M059J (cell line): ENCODE measurements at regions not wholly inside any gene's neighbourhood (a gene's known extent, or its start where the extent isn't known, plus 50 kb on each side); places are given as distances from the start of the nearest gene placed in this dataset.
"Not testable (repeated sequence)": the region's sequence is repeated elsewhere in the genome, so short reads cannot be mapped to it uniquely, and the experiment has no call there.

Experiments used
- DNase-seq: peaks from one replicate; pipeline ENCODE4 v3.0.0-alpha.2; 2012; ENCODE audit warnings: low read depth

DNA sequence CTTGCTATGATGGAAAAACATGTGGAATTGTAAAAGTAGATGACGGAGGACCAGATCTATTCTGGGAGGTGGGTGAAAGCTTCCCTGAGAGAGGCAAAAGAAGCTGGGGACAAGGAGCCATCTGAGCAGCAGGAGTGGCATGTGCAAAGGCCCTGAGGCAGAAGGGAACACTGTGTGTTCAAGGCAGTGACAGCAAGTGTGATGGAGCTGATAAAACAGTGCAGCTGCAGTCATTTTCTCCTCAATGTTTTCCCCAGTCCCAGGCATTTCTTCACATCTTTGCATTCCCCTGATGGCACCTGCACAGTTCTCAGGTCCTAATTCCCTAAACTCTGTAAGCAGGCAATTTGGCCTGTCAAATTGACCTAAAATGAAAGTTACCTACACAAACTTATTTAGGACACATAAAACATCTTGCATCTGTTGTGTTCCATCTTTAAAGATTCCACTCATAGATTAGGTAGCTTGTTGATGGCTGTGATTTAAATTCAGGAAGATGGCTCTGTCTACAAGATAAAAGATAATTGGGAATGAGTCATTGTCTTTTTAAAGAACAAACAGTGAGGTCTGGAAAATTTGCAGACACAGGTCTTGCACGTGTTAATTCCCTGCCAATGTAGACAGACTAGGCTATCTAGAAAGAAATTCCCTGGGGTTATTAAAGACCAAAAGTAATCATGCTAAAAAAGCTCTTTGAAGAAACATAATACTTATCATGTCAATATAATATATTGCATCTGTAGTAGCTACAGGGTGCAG is 289.6 kb upstream of the SGCD start:
- DNase-seq: no peak

DNA sequence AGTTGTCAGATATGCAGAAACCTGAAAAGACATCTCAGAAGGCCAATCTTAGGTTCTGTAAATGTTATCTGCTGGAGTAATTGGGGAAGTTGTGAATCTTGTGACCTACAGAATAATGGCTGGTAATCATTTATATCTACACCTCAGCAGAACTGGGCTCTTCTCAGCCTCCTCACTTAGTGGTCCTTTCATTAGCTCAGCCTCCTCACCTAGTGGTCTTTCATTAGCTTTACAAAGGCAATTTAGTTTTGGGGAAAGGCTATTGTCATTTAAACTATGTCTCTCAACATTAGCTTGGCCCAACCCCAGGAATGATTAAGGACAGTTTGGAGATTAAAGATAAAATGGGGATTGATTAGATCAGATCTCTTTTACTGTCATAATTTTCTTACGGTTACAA is 284.2 kb upstream of the SGCD start:
- no peak for DNase-seq

DNA sequence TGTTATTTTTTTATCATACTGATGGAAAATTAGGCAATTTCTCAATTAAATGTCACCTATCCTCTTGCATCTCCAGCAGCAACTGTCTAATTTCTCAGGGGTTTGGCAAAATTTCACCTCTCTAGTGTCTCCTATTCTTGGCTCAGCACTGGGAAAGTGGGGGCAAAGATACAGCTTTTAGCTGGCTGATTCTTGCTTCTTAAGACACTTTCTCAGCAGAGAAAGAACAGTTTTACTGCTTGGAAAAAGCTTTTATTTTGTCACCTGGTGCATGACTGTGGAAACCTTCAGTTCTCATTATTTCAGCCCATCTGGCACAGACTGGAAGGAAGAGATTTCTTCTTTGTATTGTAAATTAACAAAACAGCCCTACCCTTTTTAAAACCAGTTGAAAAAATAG is 283.6 kb upstream of the SGCD start:
- DNase-seq: no peak

- DNase-seq: no peak
Measured at GRCh38 chr5:156051972-156052371, 275.0 kb upstream of the SGCD start.

DNA sequence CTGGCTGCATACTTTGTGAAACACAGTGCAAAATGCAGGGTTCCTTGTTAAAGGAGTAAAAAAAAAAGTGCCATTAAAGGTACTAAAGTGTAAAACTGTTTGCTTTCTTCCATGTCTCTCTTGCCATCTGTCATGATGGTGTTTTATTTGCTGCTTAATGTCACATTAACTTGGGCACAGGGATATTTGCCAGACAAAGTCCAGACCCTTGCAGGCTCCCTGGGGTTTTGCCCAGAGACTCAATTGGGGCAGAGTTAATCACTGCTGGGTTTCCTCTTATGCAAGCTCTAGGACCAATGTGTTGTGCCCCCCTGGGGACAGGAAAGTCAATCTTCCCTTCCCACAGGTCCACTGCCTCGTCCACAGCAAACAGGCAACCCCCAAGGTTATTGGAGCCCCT is 274.3 kb upstream of the SGCD start:
- no peak for DNase-seq

DNA sequence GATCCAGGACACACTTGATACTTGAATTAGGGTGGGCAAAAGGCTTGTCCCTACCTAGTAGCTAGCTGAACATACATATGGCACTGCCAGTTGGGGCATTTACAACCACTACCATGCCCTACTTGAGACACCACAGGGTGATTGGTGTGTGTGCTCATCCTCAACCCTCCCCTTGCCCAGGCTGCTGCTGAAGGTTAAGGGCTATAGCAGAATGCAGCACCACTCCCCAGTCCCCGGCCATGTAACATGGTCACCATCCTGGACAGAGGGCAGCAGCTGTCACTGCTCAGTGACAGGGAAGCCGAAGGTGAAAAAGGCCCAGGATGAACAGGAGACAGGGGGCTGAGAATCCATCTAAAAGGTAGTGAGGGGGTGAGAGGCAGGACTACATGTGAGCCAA is 273.9 kb upstream of the SGCD start:
- DNase-seq: no peak

DNA sequence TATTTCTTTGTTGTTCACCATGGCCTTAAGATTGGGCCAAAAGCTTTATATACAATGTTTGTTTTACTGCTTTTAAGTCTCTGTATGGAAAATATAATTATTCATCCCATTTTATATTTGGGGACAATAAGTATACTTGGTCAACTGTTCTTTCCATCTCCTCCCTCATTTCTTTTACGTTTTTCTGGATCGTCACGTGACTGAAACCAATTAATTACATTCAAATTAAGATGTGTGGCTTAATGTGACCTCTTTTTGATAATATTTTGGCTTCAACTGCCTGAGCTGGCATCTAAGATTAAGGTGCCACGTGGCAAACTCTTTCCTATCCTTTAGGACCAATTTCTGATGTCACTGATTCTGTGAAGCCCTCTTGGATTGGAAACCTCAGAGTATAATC is 250.1 kb upstream of the SGCD start:
- DNase-seq: no peak

GRCh38 chr5:156087577-156088110 is 239.3 kb upstream of the SGCD start:
- no peak for DNase-seq

DNA sequence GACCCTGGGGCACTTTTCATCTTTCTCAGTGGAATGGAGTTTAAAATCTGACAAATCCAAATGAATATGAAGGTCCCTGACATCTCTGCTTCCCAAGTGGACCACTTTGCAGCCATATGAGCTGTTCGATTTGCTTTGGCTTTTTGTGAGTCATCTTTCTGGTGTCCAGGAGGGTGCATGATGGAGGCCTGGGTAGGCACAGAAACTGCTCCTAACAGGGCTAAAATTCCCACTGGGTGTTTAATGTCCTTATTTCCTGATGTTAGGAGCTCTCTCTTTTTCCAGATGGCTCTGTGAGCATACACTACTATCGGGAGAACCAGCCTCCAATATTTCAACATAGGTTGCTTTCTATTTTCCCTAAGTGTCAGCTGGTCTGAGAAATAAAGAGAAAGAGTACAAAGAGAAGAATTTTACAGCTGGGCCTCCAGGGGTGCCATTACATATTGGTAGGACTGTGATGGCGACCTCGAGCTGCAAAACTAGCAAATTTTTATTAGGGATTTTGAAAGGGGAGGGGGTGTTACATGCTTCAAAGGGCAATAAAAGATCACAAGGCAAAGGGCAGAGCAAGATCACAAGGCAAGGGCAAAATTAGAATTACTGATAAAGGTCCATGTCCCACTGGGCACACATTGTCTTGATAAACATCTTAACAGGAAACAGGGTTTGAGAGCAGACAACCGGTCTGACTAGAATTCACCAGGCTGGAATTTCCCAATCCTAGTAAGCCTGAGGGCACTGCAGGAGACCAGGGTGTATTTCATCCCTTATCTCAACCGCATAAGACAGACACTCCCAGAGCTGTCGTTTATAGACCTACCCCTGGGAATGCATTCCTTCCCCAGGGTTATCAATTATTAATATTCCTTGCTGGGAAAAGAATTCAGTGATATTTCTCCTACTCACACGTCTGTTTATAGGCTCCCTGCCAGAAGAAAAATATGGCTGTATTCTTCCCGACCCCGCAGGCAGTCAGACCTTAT is 236.7 kb upstream of the SGCD start:
- not testable (repeated sequence) for DNase-seq

DNA sequence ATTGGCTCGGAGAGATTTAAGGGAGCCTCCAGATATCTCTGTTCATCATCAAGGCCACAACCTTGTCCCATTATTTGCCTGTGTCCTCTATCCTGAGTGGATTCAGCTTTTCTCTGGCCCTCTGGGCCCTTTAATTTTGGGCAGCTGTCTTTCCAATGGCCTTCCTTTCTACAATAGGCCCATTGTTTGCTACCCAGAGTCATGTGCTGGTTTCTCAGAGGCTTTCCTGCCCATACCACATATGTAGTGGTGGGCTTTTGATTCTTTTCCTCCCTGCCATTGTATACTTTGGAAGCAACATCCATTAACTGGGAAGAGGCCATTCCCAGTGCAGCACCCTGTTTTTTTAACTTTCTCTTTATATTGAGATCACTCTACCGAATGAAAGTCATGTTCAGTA is 233.9 kb upstream of the SGCD start:
- no peak for DNase-seq

GRCh38 chr5:156094001-156094400 is 233.0 kb upstream of the SGCD start:
- peak; percentile 13 for DNase-seq

DNA sequence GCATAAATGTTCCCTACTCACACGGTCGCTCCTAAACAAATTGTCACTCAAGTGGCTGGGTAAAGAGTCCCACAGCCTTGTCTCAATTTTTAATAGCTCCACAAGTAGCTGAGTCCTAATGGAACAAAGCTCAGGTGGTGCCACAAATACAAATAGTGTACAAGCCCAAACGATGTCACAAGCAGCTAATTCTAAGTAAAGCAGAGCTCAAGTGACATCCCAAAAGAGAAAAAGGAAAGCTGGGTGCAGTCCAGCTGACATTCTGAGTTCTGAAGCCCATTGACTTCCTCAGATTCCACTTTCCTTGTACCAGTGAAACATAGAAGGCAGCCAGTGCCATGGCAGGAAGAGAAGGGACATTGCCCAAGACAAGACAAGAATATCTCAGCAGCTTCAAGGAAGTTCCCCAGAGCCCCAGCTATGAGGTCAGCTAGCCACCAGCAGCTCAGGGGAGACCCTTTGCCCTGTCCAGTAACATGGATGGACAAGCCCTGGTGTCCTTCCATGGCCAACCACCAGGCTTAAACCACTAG is 231.2 kb upstream of the SGCD start:
- DNase-seq: no peak

DNA sequence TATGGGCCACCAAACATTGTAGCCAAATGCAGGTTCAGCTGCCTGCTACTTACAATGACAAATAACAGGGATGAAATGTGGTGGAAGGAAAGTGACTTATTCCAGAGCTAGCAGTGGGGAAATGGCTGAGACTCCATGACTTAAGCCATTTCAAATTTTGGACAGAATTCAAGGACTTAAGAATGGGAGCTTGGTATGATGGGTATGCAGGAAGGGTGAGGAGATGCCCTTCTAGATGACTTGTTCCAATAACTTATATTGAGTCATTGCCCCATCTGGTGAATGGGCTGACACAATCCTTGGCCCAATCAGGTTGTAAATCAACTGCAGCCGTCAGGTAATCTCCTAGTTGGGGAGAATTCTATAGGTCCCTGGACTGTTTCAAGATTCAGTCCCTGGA is 230.7 kb upstream of the SGCD start:
- peak; percentile 25 for DNase-seq

- peak; percentile 18 for DNase-seq
Measured at GRCh38 chr5:156103155-156103885, 223.6 kb upstream of the SGCD start.

GRCh38 chr5:156109317-156110023 is 217.5 kb upstream of the SGCD start:
- DNase-seq: no peak

DNA sequence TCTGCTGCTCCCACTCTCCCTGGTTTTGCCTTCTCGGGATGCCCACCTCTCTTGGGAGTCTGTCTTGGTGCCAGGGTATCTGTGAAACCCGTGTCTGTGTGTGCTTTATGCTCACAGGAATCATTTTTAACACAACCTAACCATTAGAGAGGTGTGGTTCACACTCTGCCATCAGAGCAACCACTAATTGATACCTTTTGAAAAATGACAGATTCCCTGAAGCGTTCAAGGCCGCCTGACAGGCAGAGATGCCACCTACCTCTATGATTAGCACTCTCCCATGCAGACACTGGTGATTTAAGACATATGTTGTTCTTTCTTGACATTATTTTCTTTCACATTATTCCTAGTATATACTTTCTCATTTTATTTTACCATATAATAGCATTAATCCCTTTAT is 207.3 kb upstream of the SGCD start:
- no peak for DNase-seq

DNA sequence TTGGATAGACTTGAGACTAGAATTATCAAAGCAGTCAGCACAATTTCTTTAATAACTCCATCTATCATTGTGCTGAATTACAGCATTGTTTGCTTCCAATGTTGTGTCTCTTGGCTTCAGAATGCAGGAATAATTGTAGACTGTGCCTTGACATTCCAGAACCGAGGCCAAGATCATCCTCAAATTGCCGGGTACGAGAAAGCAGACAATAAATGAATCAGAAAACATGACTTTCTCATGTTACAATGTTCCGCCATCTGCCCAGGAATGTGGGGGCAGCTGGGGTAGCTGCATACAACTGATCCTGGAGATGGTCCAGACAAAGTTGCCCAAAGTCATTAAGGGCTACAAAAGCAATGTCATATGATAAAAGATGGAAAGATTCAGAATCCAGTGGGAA is 206.2 kb upstream of the SGCD start:
- DNase-seq: no peak

- DNase-seq: peak; percentile 22
Measured at GRCh38 chr5:156121234-156121633, 205.7 kb upstream of the SGCD start.

- DNase-seq: no peak
Measured at GRCh38 chr5:156121882-156122281, 205.1 kb upstream of the SGCD start.

DNA sequence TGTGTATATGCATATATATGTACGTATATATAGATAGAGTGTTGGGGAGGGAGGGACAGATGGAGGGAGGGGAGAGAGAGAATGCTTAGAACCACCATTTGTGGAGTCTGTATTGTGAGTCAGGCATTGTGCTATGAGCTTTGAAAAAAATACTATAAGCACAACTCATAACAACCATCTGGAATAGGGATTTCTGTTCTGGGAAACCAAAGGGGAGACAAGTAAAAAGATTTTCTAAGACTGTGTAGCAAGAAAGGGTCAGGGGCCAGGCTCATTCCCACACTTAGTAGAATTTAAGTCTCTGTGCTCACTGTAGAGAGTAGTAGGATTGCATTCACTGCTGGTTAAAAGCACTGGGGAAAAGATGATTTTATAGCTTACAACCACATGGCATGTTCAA is 202.3 kb upstream of the SGCD start:
- no peak for DNase-seq

- DNase-seq: no peak
Measured at GRCh38 chr5:156125118-156125517, 201.8 kb upstream of the SGCD start.
